ENCODE measurements at regions not wholly inside any gene's neighbourhood (a gene's known extent, or its start where the extent isn't known, plus 50 kb on each side); places are given as distances from the start of the nearest gene placed in this dataset.
"Not testable (repeated sequence)": the region's sequence is repeated elsewhere in the genome, so short reads cannot be mapped to it uniquely, and the experiment has no call there.

DNA sequence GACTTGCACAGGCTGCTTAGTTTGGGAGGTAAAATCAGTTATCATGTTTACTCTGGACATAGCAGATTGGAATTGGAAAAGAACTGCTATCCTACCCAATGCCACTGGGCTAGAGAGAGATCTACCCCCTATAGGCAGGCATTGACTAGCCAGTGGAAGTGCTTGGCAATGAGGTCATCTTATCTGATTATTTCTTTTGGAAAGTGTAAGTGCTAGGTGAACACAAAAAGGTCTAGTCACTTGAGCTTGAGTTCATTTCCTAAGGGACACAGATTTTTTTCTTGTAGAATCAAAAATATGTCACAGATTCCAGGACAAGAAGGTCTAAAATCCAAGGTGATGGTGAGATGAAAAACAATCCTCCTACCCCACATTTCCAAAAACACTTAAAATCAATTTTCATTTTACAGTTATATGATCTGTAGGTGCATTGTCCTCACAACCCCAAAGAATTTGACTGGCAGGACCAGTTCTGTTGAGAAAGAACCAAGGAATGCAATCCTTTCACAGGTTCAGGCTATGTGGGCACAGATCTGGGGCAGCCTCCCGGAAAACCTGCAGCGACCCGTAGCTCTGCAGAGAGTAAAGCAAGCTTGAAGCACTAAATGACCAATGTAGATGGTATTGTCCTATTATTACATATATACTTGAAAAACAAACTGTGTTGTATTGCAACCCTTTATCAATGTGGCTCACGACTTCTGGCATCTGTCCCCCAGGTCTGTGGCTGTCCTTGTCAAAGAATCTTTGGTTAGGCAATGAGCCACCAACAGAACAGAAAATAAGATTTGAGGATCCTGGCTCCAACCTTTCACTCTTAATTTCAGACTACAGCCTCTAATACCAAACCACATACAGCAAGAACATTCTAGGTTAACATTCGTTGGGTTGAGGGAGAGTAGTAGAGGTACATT, 67.3 kb upstream of the ADTRP start:
- DNase-seq = no peak

DNA sequence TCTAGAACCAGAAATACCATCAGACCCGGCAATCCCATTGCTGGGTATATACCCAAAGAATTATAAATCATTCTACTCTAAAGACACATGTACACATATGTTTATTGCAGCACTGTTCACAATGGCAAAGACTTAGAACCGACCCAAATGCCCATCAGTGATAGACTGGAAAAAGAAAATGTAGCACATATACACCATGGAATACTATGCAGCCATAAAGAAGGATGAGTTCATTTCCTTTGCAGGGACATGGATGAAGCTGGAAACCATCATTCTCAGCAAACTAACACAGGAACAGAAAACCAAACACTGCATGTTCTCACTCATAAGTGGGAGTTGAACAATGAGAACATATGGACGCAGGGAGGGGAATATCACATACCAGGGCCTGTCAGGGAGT, 64.2 kb upstream of the ADTRP start:
- not testable (repeated sequence) for DNase-seq

GRCh38 chr6:11835065-11835464, 56.5 kb upstream of the ADTRP start:
- no peak for DNase-seq

- no peak for DNase-seq
These were observed 55.3 kb upstream of the ADTRP start for GRCh38 chr6:11833626-11834592.

- DNase-seq = no peak
These were observed 53.0 kb upstream of the ADTRP start for GRCh38 chr6:11831653-11832052.

DNA sequence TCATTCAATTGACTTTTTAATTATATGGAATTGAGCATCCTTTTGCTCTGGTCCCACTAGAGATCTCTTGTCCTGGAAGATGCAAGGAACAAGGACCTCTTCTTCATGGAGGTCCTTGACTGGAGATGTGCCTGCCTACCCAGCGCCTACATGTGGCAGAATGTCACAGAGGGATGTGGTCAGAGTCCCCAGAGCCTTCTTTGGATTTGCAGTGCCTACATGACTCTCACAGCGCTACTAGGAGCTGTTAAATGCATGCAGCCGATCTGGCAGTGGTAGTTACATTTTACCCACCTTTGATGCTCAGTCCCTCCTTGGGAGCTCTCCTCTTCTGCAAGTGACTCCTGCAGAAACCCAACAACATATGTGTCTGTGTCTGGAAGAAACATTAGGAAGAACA, 51.9 kb upstream of the ADTRP start:
- no peak for DNase-seq

GRCh38 chr6:11830105-11830504, 51.5 kb upstream of the ADTRP start:
- no peak for DNase-seq

- no peak for DNase-seq
These were observed 49.8 kb upstream of the ADTRP start for GRCh38 chr6:11828262-11828870.
